ENCODE measurements at regions not wholly inside any gene's neighbourhood (a gene's known extent, or its start where the extent isn't known, plus 50 kb on each side); places are given as distances from the start of the nearest gene placed in this dataset.
"Not testable (repeated sequence)": the region's sequence is repeated elsewhere in the genome, so short reads cannot be mapped to it uniquely, and the experiment has no call there.

DNA sequence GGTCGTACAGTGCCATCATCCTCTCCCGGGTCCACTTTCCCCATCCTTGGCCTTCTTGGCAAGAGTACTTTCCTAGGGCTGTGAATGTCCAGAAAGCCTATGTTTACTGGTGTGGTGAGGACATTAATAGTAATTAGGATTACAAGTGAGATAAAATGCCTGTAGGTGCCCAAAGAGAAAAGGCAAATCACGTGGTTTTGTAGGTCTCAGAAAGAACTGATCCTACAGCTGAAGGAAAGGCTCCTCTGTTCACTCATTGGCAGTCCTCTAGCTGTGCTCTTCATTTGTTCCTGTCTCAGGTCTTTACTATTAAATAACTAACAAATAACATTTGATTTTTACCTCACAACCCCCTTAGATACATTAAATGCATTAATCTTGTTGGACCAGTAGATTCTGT lies 220.1 kb upstream of the CBLB start:
- no peaks in the 10 kb centered on the region for H3K4me1 Mint-ChIP-seq
- H3K27ac Mint-ChIP-seq, result no peak overlapping the region
- H3K27me3 Mint-ChIP-seq, result no peaks in the 10 kb centered on the region
- H3K4me3 Mint-ChIP-seq, result no peak overlapping the region
- no peaks in the 10 kb centered on the region for H3K9me3 Mint-ChIP-seq
- H3K36me3 Mint-ChIP-seq, result peaks cover 3% of the 10 kb centered on the region

DNA sequence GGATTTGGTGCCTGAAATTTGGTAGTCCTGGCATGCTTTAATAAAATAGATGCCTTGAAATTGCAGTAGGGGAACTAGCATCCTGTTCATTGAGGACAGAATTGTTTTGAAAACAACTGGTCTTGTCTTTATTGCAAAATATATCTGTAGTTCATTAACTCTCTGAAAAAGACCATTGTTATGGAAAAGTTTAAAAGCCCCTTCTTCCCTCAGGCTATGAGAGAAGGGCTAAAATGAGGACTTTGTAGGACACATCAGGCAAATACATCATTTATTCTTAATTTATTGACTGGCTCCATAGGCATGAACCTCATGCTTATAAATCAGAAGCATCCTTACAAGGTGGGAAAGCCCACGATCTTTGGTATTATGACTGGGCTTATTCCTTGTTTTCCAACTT lies 221.0 kb upstream of the CBLB start:
- H3K4me3 Mint-ChIP-seq, result no peak overlapping the region
- H3K4me1 Mint-ChIP-seq, result no peaks in the 10 kb centered on the region
- no peaks in the 10 kb centered on the region for H3K9me3 Mint-ChIP-seq
- no peak overlapping the region for H3K27ac Mint-ChIP-seq
- H3K36me3 Mint-ChIP-seq, result peaks cover 3% of the 10 kb centered on the region
- H3K27me3 Mint-ChIP-seq, result no peaks in the 10 kb centered on the region

DNA sequence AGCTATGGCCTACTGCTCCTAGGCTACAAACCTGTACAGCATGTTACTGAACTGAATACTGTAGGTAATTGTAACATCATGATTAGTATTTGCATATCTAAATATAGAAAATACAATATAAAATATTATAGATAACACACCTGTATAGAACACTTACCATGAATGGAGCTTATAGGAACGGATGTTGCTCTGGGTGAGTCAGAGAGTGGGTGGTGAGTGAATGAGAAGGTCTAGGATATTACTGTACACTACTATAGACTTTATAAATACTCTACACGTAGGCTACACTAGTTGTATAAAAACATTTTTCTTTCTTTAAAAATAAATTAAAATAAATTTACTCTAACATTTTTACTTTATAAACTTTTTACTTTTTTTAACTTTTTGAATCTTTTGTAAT lies 224.0 kb upstream of the CBLB start:
- H3K27ac Mint-ChIP-seq, result no peak overlapping the region
- H3K4me3 Mint-ChIP-seq, result no peak overlapping the region
- no peaks in the 10 kb centered on the region for H3K9me3 Mint-ChIP-seq
- no peaks in the 10 kb centered on the region for H3K27me3 Mint-ChIP-seq
- H3K36me3 Mint-ChIP-seq, result no peaks in the 10 kb centered on the region
- H3K4me1 Mint-ChIP-seq, result peaks cover 0 to 3% (median 0%) of the 10 kb centered on the region in 3 donors

DNA sequence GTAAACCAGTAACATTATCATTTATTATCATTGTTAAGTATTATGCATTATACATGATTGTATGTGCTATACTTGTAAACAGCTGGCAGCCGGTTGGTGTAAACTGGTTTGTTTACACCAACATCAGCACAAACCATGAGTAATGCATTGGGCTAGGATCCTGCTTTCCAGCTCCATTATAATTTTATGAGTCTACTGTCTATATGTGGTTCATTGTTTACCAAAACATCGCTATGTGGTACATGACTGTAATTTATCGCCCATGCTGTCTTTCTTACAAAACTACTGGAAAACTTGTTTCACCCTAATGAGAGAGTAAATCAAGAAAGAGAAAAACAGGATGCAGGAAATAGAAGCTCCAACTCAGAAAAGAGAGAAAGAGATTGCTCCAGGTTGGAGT lies 224.8 kb upstream of the CBLB start:
- H3K9me3 Mint-ChIP-seq, result no peaks in the 10 kb centered on the region
- H3K4me1 Mint-ChIP-seq, result peaks cover 0 to 8% (median 0%) of the 10 kb centered on the region in 3 donors
- no peak overlapping the region for H3K27ac Mint-ChIP-seq
- no peaks in the 10 kb centered on the region for H3K36me3 Mint-ChIP-seq
- no peaks in the 10 kb centered on the region for H3K27me3 Mint-ChIP-seq
- no peak overlapping the region for H3K4me3 Mint-ChIP-seq

DNA sequence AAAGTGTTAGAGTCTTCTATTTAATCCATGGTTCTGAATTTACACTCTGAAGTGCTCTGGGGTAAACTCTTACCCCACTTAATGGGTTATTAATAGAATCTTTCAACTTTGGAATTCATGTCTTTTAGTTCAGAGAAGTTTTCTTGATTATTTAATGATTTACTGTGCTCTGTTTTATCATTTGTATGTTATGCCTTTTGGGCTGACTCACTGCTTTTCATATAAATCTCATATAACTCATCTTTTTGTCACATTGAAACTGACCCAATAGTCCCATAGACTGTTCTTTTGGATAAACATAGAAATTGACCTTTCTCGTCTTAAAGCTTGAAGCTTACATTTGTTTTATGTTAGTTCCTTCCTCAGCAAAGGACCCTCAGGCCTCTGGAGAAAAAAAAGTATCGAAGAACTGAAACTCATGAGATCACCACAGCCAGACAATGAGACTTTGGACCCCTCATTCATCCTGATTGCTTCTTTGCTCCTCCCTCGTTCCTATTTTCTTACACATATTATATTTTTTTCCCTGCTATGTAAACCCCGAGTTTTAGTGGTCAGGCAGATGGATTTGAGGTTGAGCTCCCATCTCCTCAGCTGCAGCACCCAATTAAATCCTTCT lies 229.1 kb upstream of the CBLB start:
- H3K4me3 Mint-ChIP-seq, result no peak overlapping the region
- no peak overlapping the region for H3K27ac Mint-ChIP-seq
- peaks cover 0 to 8% (median 0%) of the 10 kb centered on the region in 3 donors for H3K4me1 Mint-ChIP-seq
- peaks cover 7 to 9% (median 9%) of the 10 kb centered on the region in 3 donors for H3K9me3 Mint-ChIP-seq
- H3K36me3 Mint-ChIP-seq, result peaks cover 2% of the 10 kb centered on the region
- H3K27me3 Mint-ChIP-seq, result no peaks in the 10 kb centered on the region

DNA sequence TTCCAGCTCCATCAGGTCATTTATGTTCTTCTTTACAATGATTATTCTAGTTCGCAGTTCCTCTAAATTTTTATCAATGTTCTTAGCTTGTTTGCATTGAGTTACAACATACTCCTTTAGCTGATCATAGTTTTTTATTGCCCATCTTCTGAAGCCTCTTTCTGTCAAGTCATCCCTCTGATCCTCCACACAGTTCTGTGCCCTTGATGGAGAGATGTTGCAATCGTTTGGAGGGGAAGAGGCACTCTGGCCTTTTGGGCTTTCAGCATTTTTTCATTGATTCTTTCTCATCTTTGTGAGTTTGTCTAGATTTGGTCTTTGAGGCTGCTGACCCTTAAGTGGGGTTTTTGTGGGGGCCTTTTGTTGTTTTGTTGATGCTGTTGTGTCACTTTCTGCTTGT lies 234.6 kb upstream of the CBLB start:
- Mint-ChIP-seq H3K4me3 (no peak overlapping the region), H3K27ac (no peak overlapping the region), H3K4me1 (peaks cover 0 to 4% (median 0%) of the 10 kb centered on the region in 3 donors), H3K9me3 (peaks cover 9 to 12% (median 11%) of the 10 kb centered on the region in 3 donors), H3K27me3 (no peaks in the 10 kb centered on the region), H3K36me3 (peaks cover 2% of the 10 kb centered on the region)

DNA sequence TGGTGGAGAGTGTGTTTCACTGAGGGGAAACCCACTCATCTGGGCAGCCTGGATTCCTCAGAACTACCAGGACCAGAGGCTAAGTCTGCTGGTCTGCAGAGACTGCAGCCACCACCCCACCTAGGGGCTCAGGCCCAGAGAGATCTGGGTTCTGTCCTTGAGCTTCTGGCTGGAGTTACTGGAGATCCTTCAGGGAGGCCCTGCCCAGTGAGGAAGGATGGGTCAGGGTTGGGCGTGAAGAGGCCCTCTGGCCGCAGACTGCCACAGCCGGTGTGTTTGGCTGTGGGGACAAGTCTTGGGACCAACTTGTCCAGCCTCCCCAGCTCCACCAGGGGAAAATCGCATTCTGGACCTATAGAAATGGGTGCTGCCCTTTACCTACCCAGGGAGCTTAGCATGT lies 235.3 kb upstream of the CBLB start:
- Mint-ChIP-seq H3K4me3 (no peak overlapping the region), H3K4me1 (peaks cover 0 to 4% (median 0%) of the 10 kb centered on the region in 3 donors), H3K36me3 (peaks cover 2% of the 10 kb centered on the region)

DNA sequence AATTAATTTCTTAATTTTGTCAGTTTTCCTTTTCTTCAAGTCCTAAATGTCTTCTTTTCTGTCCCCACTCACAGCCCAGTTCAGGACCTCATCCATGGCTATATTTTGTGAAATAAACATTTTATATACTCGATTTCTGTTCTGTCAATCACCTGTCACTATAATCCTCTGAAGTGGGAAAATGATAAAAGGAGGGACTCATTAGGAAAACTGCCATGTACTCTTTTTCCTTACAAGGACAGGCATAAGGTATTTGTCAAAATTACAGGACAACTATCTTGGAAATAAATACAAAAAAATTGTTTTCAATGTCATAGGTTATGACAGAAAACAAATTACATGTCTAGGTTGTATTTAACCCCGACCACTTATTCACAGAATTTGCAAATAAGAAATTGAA lies 240.1 kb upstream of the CBLB start:
- Mint-ChIP-seq H3K4me3 (no peak overlapping the region), H3K27me3 (no peaks in the 10 kb centered on the region), H3K4me1 (peaks cover 0 to 4% (median 0%) of the 10 kb centered on the region in 3 donors), H3K9me3 (peaks cover 0 to 3% (median 0%) of the 10 kb centered on the region in 3 donors), H3K36me3 (no peaks in the 10 kb centered on the region), H3K27ac (no peak overlapping the region)

More for the DNA sequence above, 235.3 kb upstream of the CBLB start:
- no peak overlapping the region for H3K27ac Mint-ChIP-seq
- H3K27me3 Mint-ChIP-seq, result no peaks in the 10 kb centered on the region
- peaks cover 8 to 12% (median 11%) of the 10 kb centered on the region in 3 donors for H3K9me3 Mint-ChIP-seq

DNA sequence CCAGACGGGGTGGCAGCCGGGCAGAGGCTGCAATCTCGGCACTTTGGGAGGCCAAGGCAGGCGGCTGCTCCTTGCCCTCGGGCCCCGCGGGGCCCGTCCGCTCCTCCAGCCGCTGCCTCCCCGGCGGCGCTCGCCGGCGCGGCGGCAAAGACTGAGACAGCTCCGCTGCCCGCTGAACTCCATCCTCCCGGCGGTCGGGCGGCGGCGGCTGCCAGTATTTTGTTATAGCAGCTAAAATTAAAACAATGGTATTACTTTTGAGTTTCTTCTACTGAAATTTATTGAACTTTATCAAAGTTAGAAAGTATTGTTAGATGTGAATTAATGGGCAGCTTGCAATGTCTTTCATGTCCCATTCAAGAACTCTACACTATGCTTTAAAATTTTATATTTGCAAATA lies 243.7 kb upstream of the CBLB start:
- H3K27me3 Mint-ChIP-seq, H3K4me1 Mint-ChIP-seq, H3K36me3 Mint-ChIP-seq, H3K27ac Mint-ChIP-seq, H3K9me3 Mint-ChIP-seq, H3K4me3 Mint-ChIP-seq: not testable (repeated sequence)

DNA sequence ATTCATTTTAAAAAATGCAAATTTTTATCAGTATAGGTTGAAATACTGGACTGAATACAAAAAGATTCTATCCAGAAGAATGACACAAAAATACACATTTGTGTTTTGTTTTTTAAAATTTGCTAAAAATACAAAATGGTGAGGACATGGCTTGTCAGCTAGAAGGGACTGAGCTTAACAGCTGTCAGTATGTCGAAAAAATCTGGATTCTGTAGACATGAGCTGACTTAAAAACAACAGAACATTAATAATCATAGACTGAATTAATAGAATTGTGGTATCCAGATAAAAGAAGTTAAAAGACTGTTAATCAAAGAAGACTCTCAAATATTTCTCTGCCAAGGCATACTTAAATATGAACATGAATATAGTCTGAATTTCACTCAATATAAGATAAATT lies 244.9 kb upstream of the CBLB start:
- Mint-ChIP-seq H3K4me3 (no peak overlapping the region), H3K9me3 (peaks cover 0 to 3% (median 2%) of the 10 kb centered on the region in 3 donors), H3K36me3 (peaks cover 2% of the 10 kb centered on the region), H3K4me1 (no peaks in the 10 kb centered on the region), H3K27ac (no peak overlapping the region), H3K27me3 (no peaks in the 10 kb centered on the region)

DNA sequence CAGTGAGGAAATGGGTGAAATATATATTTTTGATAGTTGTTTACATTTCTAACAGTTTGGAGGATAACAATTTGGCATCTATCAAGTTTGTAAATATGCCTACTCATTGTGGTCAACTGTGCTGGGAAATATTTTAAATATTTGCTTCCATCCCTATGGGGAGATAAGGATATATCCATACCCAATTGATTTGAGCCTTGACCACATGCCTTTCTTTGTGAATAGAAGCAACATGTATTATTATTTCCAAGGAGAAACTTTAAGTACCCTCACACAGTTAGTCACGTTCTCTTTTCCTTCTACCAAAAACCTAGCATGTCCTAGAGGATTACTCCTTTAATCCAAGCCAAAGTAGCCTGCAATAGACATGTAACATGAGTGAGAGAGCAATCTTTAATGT lies 245.4 kb upstream of the CBLB start:
- Mint-ChIP-seq H3K27me3 (peaks cover 2% of the 10 kb centered on the region), H3K4me1 (no peaks in the 10 kb centered on the region), H3K9me3 (peaks cover 0 to 3% (median 2%) of the 10 kb centered on the region in 3 donors), H3K27ac (no peak overlapping the region), H3K4me3 (no peak overlapping the region), H3K36me3 (peaks cover 2% of the 10 kb centered on the region)

DNA sequence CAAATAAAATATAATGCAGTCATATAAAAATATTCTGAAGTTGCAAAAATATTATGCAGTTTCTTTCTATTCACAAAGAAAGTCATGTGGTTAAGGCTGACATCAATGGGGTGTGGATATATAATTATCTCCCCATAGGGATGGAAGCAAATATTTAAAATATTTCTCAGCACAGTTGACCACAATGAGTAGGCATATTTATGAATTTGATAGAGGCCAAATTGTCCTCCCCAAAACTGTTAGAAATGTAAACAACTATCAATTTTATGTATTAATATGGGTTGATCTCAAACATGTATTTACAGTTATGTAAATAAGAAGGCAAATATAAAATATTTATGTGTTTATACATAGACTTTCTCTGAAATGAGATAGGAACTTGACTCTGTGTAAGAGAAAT lies 246.0 kb upstream of the CBLB start:
- Mint-ChIP-seq H3K4me1 (peaks cover 0 to 2% (median 0%) of the 10 kb centered on the region in 3 donors), H3K4me3 (no peak overlapping the region), H3K36me3 (peaks cover 2% of the 10 kb centered on the region), H3K27me3 (peaks cover 2% of the 10 kb centered on the region), H3K27ac (no peak overlapping the region), H3K9me3 (peaks cover 0 to 3% (median 2%) of the 10 kb centered on the region in 3 donors)

DNA sequence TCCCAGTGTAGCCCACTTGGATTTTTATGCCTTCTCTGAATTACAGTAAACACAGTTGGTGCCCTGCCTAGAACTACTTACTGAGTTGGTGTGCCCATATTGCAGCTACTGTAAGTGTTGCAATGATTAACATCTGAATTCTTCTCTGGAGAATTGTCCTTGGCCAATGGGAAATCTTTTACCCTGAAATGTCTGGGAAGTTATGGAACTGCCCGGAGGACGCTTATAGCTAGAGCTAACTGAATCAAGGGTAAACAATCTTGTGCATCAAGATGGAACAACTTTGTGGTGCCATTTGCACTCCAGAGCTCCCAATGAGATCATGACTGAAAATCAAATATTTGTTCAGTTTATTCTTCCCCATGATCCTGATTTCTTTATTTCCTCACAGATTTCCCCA lies 246.7 kb upstream of the CBLB start:
- peaks cover 0 to 3% (median 0%) of the 10 kb centered on the region in 3 donors for H3K4me1 Mint-ChIP-seq
- no peak overlapping the region for H3K4me3 Mint-ChIP-seq
- H3K9me3 Mint-ChIP-seq, result peaks cover 0 to 3% (median 2%) of the 10 kb centered on the region in 3 donors
- H3K36me3 Mint-ChIP-seq, result peaks cover 2% of the 10 kb centered on the region
- peaks cover 2% of the 10 kb centered on the region for H3K27me3 Mint-ChIP-seq
- H3K27ac Mint-ChIP-seq, result peak overlapping the region in 1 of 3 donors; percentile 24

DNA sequence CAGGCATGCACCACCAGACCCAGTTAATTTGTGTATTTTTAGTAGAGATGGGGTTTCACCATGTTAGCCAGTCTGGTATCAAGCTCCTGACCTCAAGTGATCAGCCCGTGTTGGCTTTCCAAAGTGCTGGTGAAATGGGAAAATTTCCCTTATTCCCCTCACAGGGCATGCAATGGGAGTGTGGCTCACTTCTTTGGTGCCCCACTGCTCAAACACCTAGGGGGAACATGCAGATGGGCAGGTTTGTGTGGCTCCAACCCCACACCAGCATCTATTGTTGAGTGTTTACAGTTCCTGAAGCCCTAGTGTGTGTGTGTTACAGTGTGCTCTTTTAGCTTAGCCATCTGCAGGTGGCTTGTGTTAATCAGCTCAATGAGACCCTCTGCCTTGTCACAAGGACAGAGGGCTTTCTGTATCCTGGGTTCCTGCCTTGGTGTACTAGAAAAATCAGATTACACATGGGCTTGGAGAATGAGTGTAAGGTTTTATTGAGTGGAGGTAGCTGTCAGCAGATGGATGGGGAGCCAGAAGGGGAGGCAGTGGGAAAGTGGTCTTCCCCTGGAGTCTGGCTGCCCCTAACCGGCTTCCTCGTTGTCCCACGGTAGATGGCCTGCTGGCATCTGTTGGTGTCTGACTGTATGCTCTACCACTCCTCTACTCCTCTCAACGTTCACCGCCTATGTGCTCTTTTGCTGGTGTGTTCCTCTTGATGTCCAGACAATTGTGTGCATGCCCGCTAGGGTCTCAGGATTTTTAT lies 248.1 kb upstream of the CBLB start:
- Mint-ChIP-seq H3K4me1 (peaks cover 0 to 3% (median 0%) of the 10 kb centered on the region in 3 donors), H3K9me3 (peaks cover 0 to 3% (median 2%) of the 10 kb centered on the region in 3 donors), H3K4me3 (no peak overlapping the region), H3K36me3 (peaks cover 2% of the 10 kb centered on the region), H3K27me3 (peaks cover 2% of the 10 kb centered on the region), H3K27ac (no peak overlapping the region)

DNA sequence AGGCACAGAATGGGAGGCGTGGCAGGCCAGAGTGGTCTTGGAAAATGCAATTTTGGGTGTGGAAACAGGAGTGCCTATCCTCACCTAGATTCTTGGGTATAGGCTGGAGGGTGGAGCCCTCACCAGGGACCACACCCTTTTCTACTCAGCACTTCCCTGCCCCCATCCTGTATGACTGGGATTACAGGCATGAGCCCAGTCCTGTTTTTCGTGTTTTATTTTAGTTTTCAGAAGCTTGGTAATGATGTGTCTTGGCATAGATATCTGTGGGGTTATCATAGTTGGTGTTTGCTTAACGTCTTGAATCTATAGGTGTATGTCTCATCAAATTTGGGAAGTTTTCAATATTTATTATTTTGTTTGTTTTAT lies 248.7 kb upstream of the CBLB start:
- Mint-ChIP-seq H3K36me3 (peaks cover 2% of the 10 kb centered on the region), H3K9me3 (peaks cover 0 to 3% (median 2%) of the 10 kb centered on the region in 3 donors), H3K4me3 (no peak overlapping the region), H3K27ac (peak overlapping the region in 1 of 3 donors; percentile 27), H3K27me3 (peaks cover 2% of the 10 kb centered on the region), H3K4me1 (peaks cover 0 to 3% (median 0%) of the 10 kb centered on the region in 3 donors)

DNA sequence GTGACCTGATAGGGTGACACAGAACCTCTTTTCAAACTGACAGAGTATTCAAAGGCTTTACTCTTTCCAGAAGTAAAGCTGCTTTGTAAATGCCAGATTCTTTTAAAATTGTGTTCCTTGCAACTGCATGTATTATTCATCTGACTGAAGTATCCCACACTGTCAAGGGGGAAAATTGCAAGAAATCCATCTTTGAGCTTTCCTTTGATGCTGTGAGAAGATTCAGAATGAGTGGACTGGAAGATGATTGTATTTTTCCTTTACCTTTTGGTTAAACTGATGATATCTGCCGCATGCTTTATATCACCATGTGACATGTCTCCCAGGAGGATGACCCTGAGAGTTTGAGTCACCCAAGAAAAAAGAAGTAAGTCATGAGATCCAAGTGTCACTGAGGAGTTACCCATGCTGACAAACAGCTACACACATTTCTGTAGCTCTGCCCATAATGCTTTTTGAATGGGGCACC lies 250.8 kb upstream of the CBLB start:
- Mint-ChIP-seq H3K4me3 (no peak overlapping the region), H3K36me3 (peaks cover 2% of the 10 kb centered on the region), H3K4me1 (peaks cover 0 to 3% (median 0%) of the 10 kb centered on the region in 3 donors), H3K27ac (no peak overlapping the region), H3K27me3 (peaks cover 2% of the 10 kb centered on the region), H3K9me3 (no peaks in the 10 kb centered on the region)
